ENCODE measurements at regions not wholly inside any gene's neighbourhood (a gene's known extent, or its start where the extent isn't known, plus 50 kb on each side); places are given as distances from the start of the nearest gene placed in this dataset.

DNA sequence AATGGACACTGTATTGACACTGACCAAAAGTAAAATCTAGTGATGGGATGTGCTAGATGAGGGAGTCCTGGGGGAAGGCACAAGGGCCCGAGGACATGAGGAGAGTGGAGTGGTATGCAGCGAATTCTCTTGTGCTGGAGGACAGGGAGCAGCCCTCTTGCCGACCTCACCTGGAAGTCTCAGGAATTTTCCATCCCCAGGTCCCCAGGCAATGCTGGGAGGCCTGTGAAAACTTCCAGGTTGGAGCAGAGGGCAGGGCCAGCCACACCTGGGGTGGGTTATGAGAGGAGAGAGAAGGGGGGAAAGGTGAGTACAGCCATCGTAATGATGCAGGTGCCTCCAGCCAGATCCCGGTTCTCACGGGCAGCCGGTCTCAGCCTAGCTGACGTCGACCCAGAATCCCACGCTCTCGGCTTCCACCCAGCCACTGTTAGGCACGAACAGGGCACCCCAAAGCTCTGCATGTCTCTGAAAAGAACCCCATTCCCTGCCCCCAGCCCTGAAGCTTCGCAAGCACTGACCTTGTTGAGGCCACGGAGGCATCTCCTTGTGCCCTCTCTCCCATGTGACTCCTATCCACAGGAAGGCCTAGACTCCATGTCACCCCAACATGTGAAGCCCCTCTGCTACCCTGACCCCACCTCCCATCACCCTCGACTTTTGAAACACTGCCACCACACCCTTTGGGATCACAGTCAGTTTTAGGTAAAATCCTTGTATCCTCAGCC is 239.7 kb upstream of the MYO3A start:
- no peak for TF ChIP-seq BCL11A (IDR thresholded peaks at IDR 0.05; ENCODE audit: low read depth in 2 of 2, low read length in 2 of 2)
- no peak for TF ChIP-seq EP300 (IDR thresholded peaks at IDR 0.05; ENCODE audit: borderline replicate concordance in 1 of 2, low read depth in 2 of 2, low read length in 2 of 2)
- no peak for TF ChIP-seq JUN (IDR thresholded peaks at IDR 0.05; ENCODE audit: low read depth, low read length)
- TF ChIP-seq, protein P1, sequence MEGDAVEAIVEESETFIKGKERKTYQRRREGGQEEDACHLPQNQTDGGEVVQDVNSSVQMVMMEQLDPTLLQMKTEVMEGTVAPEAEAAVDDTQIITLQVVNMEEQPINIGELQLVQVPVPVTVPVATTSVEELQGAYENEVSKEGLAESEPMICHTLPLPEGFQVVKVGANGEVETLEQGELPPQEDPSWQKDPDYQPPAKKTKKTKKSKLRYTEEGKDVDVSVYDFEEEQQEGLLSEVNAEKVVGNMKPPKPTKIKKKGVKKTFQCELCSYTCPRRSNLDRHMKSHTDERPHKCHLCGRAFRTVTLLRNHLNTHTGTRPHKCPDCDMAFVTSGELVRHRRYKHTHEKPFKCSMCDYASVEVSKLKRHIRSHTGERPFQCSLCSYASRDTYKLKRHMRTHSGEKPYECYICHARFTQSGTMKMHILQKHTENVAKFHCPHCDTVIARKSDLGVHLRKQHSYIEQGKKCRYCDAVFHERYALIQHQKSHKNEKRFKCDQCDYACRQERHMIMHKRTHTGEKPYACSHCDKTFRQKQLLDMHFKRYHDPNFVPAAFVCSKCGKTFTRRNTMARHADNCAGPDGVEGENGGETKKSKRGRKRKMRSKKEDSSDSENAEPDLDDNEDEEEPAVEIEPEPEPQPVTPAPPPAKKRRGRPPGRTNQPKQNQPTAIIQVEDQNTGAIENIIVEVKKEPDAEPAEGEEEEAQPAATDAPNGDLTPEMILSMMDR (IDR thresholded peaks at IDR 0.05; ENCODE audit: control extremely low read depth in 1 of 3, insufficient read depth in 1 of 3, low read depth in 1 of 3, low read length in 3 of 3): no peak
- no peak for TF ChIP-seq POLR2AphosphoS5 (IDR thresholded peaks at IDR 0.05; ENCODE audit: low read depth, low read length)
- no peak for TF ChIP-seq SP2 (IDR thresholded peaks at IDR 0.05; ENCODE audit: low read length)
- no peak for TF ChIP-seq PHF8 (conservative IDR thresholded peaks at IDR 0.05; ENCODE audit: low read depth, low read length)
- no peak for TF ChIP-seq EZH2 (IDR thresholded peaks at IDR 0.05; ENCODE audit: low read depth, low read length, severe bottlenecking)
- no peak for TF ChIP-seq CHD1 (IDR thresholded peaks at IDR 0.05; ENCODE audit: low read depth, low read length)
- no peak for TF ChIP-seq BACH1 (IDR thresholded peaks at IDR 0.05; ENCODE audit: low read length)
- no peak for TF ChIP-seq POLR2A (IDR thresholded peaks at IDR 0.05; ENCODE audit: control extremely low read depth in 1 of 2, low read depth in 2 of 2, low read length in 2 of 2)
- no peak for TF ChIP-seq TEAD4 (IDR thresholded peaks at IDR 0.05; ENCODE audit: low read depth, low read length)
- no peak for TF ChIP-seq SUZ12 (IDR thresholded peaks at IDR 0.05; ENCODE audit: low read length)
